Stimulated activated CD4-positive, alpha-beta T cell treated with anti-CD3 and anti-CD28 coated beads, Interleukin-1b, Interleukin-23, amount 100 ng/mL, for 1 hour (primary cell): ENCODE measurements at regions not wholly inside any gene's neighbourhood (a gene's known extent, or its start where the extent isn't known, plus 50 kb on each side); places are given as distances from the start of the nearest gene placed in this dataset.
"Not testable (repeated sequence)": the region's sequence is repeated elsewhere in the genome, so short reads cannot be mapped to it uniquely, and the experiment has no call there.

Source experiments
- DNase-seq, 2 donors: peaks; one replicate each; pipeline ENCODE4 v3.0.0-alpha.2; 2020; ENCODE audit warnings: low read depth in 2 of 2

- no peak for DNase-seq
These were observed 81.4 kb downstream of the ALOX5AP start for GRCh38 chr13:30816736-30817135.

- DNase-seq, result no peak
These were observed 83.1 kb downstream of the ALOX5AP start for GRCh38 chr13:30818323-30818960.

GRCh38 chr13:30819136-30819888 is 84.0 kb downstream of the ALOX5AP start:
- DNase-seq, result no peak

DNA sequence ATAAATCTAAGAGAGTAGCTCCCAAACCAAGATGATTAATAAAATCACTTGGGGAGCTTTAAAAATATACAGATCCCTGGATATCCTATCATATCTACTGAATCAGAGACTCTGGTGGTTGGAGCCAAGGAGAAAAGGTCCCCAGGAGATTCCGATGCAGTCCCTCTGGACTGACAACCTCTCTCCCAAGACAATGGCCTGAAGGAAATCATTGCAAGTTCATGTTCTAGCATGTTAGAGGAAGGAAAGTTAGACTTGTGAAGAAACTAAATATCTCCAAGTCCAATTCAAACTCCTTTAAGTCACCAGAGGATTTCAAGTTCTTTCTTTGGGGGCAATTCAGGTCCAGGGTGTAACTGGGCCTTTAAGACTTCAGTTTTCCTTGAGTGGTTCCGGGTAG is 84.7 kb upstream of the MEDAG start:
- no peak for DNase-seq

- no peak for DNase-seq
These were observed 81.4 kb upstream of the MEDAG start for GRCh38 chr13:30824651-30825050.

DNA sequence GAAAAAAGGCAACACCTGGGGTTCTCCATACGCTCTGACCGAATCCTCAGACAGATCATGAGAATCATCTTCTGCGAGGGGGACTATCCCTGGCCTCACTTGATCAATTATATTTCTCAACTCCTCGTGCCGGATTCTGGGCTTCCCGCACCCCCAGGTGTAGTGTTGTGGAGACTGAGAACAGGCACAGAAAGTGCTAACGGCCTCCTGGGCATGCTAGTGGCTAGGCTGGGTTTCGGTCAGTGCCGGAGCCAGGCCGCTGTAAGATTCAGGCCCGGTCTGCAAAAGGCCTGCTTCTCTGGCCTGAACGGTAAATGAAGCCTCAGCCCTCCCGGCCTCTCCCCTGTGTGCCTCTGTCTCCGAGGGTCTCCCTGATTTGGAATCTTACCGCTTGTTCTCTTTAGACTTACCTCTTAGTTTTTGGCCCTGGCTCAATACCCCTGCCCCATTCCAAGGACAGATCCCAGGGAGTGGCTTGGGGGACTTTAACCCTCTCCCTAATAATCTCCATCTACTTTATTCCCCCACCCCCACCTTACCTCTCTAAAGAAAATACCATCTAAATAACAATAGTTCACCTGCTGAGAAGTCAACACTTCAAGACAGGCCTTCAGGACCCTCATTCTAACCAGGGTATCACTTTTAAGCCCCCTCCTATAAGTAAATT is 79.0 kb upstream of the MEDAG start:
- no peak for DNase-seq

- DNase-seq, result no peak
These were observed 78.5 kb upstream of the MEDAG start for GRCh38 chr13:30827578-30827925.

- DNase-seq, result no peak
These were observed 76.8 kb upstream of the MEDAG start for GRCh38 chr13:30829145-30829832.

- DNase-seq, result no peak
These were observed 76.0 kb upstream of the MEDAG start for GRCh38 chr13:30829833-30830637.

DNA sequence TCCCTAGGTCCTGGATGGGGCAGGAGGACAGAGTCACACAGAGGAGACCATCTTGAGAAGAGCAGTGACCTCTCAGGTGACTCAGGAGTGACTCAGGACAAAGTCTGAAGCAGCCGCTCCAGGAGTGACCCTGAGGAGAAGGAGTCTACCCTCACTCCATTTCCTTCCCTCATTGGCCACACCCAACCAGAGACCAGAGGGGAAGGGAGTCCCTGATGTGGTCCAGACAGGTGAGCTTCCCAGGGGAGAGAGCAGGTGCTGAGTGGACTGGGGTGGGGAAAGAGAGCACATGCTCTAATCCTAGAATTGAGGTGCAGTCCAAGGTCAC is 75.5 kb upstream of the MEDAG start:
- no peak for DNase-seq

DNA sequence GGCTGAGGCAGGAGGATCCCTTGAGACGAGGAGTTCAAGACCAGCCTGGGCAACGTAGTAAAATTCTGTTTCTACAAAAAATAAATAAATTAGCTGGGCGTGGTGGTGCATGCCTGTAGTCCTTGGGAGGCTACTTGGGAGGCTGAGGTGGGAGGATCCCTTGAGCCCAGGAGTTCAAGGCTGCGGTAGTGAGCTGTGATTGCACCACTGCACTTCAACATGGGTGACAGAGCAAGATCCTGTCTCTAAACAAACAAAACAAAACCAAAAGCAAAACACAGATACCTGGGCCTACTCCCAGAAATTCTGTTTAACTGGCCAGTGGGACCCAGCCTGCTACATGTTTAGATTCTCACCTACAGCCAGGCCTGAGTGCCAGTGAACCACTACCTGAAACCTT is 74.6 kb upstream of the MEDAG start:
- DNase-seq, result no peak

DNA sequence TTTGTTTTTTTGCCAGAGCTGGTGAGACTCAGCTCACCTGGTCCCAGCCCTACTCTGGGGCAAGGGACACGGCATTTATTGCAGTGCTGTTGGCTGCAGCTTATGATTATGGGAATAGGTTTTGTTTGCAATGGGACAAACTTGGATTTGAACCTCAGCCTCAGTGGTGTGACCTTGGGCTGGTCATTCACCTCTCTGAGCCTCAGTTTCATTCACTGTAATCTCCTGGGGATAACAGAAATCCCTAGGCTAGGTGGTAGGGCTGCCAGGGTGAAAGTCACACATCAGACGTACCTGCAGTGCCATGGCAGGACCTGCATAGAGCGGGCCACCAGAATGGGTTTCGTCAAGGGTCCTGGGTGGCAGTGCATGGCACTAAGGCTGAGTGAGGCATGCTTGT is 73.7 kb upstream of the MEDAG start:
- no peak for DNase-seq

DNA sequence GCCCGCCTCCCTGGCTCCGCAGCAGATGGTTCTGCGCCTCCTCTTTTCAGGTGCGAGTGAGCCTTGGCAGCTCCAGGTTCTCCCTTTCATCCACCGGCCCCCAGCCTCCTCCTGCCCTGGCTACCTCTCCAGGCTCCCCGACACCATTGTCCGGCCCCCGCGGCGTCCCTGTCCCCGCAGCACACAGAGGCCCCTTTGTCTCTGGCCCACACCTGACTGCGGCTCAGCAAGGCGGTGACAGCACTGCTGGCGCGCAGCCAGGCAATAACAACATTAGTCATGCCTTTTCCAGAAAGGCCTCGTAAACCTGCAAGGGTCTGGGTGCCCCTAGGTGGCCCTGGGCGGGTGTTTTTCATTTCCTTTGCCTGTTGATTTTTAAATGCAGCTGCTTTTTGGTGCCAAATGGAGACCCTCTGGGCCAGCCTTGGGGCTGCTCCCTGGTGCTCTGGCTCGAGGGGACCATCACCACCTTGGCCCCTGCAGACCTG is 73.2 kb upstream of the MEDAG start:
- DNase-seq, result peak in 1 of 2 donors; percentile 16

GRCh38 chr13:30835442-30835841 is 70.6 kb upstream of the MEDAG start:
- no peak for DNase-seq

GRCh38 chr13:30837227-30838159 is 68.6 kb upstream of the MEDAG start:
- DNase-seq, result no peak

DNA sequence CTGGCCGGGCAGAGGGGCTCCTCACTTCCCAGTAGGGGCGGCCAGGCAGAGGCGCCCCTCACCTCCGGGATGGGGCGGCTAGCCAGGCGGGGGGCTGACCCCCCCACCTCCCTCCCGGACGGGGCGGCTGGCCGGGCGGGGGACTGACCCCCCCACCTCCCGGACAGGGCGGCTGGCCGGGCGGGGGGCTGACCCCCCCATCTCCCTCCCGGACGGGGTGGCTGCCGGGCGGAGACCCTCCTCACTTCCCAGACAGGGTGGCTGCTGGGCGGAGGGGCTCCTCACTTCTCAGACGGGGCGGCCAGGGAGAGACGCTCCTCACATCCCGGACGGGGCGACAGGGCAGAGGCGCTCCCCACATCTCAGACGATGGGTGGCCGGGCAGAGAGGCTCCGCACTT is 66.4 kb upstream of the MEDAG start:
- DNase-seq, result not testable (repeated sequence)

DNA sequence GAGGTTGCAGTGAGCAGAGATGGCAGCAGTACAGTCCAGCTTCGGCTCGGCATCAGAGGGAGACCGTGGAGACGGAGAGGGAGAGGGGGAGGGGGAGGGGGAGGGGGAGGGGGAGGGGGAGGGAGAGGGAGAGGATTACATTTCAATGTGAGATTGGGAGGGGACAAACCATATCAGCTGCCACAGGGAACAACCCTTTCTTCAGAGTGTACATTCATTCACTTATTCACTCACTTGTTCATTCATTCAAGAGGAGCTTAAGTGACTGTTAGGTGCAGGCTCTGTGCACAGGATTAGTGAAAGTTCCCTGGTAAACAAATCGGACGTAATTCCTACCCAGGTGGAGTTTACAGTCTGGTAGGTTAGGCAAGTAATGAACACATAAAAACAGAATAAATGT is 65.6 kb upstream of the MEDAG start:
- no peak for DNase-seq

GRCh38 chr13:30841154-30841553 is 64.9 kb upstream of the MEDAG start:
- DNase-seq, result no peak

- DNase-seq, result no peak
These were observed 62.5 kb upstream of the MEDAG start for GRCh38 chr13:30843548-30843947.

GRCh38 chr13:30844548-30845296 is 61.3 kb upstream of the MEDAG start:
- DNase-seq, result no peak
